KMS-11 (cell line): ENCODE measurements at regions not wholly inside any gene's neighbourhood (a gene's known extent, or its start where the extent isn't known, plus 50 kb on each side); places are given as distances from the start of the nearest gene placed in this dataset.

Source experiments
- H2AFZ ChIP-seq: fragments of 200-600 bp; sonication (generic); 2 replicates; pipeline ENCODE4 v1.6.1; 2016; ENCODE audit warnings: antibody characterized with exemption, mixed run types, low read depth
- H3K27ac ChIP-seq: fragments of 200-600 bp; sonication (generic); 2 replicates; pipeline ENCODE4 v1.6.1; 2016; ENCODE audit warnings: mild to moderate bottlenecking, mixed run types
- H3K27me3 ChIP-seq: fragments of 200-600 bp; sonication (generic); 2 replicates; pipeline ENCODE4 v1.6.1; 2017; ENCODE audit warnings: mild to moderate bottlenecking, low read depth, mixed run types, moderate library complexity; ENCODE audit not compliant: insufficient read depth
- H3K36me3 ChIP-seq: fragments of 200-600 bp; sonication (generic); 2 replicates; pipeline ENCODE4 v1.6.1; 2017; ENCODE audit warnings: mild to moderate bottlenecking, mixed run types; ENCODE audit not compliant: insufficient read depth
- H3K4me1 ChIP-seq: fragments of 200-600 bp; sonication (generic); 2 replicates; pipeline ENCODE4 v1.6.1; 2016; ENCODE audit warnings: mild to moderate bottlenecking, low read depth, mixed run types; ENCODE audit not compliant: poor library complexity, severe bottlenecking
- H3K4me2 ChIP-seq: fragments of 200-600 bp; sonication (generic); 2 replicates; pipeline ENCODE4 v1.7.0; 2016; ENCODE audit warnings: mild to moderate bottlenecking, mixed run types
- H3K4me3 ChIP-seq: fragments of 200-600 bp; sonication (generic); IDR thresholded peaks from 2 replicates; pipeline ENCODE4 v1.6.1; 2017; ENCODE audit warnings: low read depth, low read length, mixed read lengths; ENCODE audit not compliant: insufficient read depth
- H3K79me2 ChIP-seq: fragments of 200-600 bp; sonication (generic); 2 replicates; pipeline ENCODE4 v1.6.1; 2016; ENCODE audit warnings: low read depth, mixed run types; ENCODE audit not compliant: insufficient read depth
- H3K9ac ChIP-seq: fragments of 200-600 bp; sonication (generic); 2 replicates; pipeline ENCODE4 v1.6.1; 2016; ENCODE audit warnings: mild to moderate bottlenecking, mixed run types
- H4K20me1 ChIP-seq: fragments of 200-600 bp; sonication (generic); 2 replicates; pipeline ENCODE4 v1.6.1; 2016; ENCODE audit warnings: mild to moderate bottlenecking, mixed run types; ENCODE audit not compliant: insufficient read depth
- TF ChIP-seq, protein P1 (sequence below): fragments of 200-600 bp; sonication (generic); conservative IDR thresholded peaks from 2 replicates; pipeline ENCODE4 v1.6.1; 2017; ENCODE audit warnings: low read depth, mild to moderate bottlenecking, antibody characterized with exemption, low read length, moderate library complexity, mixed read lengths

DNA sequence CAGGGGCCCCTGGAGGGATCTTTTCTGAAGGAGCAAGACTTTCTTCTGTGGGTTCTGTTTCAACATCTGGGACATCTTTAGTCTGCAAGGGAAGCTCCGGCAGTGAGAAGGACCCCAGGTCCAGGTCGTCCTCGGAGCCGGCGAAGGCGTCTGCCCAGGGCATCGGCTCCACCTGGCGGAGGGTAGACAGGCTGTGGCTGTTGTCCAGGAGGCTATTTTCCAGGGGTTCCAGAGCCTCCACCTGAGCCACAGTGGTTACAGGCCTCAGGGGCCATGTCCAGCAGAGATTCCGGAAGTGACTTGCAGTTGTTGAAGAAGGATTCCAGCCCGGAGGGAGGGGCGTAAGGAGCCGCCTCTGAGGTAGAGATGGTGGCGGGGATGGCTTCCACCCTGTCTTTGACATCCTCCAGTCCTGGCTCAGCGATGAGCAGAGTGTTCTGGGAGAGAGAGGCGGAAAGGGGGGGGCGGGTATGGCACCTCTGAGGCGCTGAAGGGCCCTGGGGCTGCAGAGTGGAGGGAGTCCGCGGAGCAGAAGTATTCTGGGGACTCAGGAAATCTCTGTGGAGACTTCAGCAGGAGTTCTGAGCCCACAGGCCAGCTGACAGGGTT lies 891.3 kb upstream of the LRRTM1 start:
- H3K79me2 ChIP-seq: no peaks in the 10 kb centered on the region
- H3K4me1 ChIP-seq: no peaks in the 10 kb centered on the region
- H4K20me1 ChIP-seq: no peaks in the 10 kb centered on the region
- H2AFZ ChIP-seq: no peak overlapping the region
- no peaks in the 10 kb centered on the region for H3K36me3 ChIP-seq
- no peak overlapping the region for H3K4me2 ChIP-seq
- no peak overlapping the region for H3K27ac ChIP-seq
- TF ChIP-seq, protein P1, sequence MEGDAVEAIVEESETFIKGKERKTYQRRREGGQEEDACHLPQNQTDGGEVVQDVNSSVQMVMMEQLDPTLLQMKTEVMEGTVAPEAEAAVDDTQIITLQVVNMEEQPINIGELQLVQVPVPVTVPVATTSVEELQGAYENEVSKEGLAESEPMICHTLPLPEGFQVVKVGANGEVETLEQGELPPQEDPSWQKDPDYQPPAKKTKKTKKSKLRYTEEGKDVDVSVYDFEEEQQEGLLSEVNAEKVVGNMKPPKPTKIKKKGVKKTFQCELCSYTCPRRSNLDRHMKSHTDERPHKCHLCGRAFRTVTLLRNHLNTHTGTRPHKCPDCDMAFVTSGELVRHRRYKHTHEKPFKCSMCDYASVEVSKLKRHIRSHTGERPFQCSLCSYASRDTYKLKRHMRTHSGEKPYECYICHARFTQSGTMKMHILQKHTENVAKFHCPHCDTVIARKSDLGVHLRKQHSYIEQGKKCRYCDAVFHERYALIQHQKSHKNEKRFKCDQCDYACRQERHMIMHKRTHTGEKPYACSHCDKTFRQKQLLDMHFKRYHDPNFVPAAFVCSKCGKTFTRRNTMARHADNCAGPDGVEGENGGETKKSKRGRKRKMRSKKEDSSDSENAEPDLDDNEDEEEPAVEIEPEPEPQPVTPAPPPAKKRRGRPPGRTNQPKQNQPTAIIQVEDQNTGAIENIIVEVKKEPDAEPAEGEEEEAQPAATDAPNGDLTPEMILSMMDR: no peak
- H3K9ac ChIP-seq: no peak overlapping the region
- no peaks in the 10 kb centered on the region for H3K27me3 ChIP-seq
- no peak overlapping the region for H3K4me3 ChIP-seq

DNA sequence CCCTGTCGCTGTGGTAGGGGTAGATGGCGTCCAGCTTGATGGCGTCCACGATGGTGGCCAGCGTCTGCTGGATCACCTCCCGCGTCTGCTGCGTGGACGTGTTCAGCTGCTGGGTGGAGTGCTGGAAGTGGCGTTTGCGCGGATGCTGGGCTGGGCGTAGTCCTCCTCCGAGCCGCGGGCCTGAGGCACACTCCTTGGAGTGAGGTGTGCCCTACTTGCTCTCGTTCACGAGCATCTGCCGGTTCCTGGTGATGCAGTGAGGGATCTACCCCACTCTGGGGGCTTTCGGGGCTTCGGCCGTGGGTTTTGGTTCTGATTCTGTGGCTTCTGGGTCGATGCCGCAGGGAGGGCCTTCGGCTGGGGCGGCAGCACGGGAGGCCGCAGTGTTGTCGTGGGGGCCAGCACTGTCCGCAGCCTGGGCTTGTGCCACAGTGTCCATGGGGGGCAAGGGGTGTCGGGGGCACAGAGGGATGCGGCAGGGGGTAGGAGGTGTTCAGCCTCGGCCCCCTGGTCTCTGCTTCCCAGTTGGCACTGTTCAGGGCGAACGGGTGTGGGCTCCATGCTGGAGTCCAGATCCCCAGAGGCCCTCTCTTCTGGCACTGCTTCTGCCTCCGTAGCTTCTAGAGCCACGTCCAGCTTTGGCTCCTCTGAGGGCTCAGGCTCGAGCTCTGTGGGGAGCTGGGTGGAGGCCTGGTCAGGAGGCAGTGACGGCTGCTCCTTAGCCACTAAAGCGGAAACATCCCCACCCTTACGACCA lies 890.6 kb upstream of the LRRTM1 start:
- Histone ChIP-seq H2AFZ (no peak overlapping the region), H4K20me1 (no peaks in the 10 kb centered on the region), H3K36me3 (no peaks in the 10 kb centered on the region), H3K4me2 (no peak overlapping the region), H3K27me3 (no peaks in the 10 kb centered on the region), H3K4me3 (no peak overlapping the region), H3K4me1 (no peaks in the 10 kb centered on the region), H3K9ac (no peak overlapping the region), H3K79me2 (no peaks in the 10 kb centered on the region), H3K27ac (no peak overlapping the region)
- TF ChIP-seq, protein P1: no peak

DNA sequence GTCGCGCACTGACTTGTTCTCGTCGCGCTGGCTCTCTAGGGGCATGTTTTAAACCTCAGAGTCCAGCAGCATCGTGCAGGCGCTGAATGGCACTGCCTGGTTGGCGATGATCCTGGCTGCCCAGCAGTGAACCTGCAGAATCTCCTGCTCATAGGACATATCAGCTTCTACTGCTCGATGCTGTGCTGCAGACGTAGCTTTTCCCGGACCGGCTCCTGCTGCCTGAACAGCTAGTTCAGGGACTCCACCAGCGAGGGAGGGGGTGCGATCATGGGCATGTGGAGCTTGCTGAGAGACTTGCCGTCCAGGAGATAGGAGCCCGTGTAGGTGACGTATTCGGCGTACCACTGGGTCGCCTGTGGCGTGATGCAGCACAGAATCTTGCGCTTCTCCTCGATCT lies 890.0 kb upstream of the LRRTM1 start:
- no peak overlapping the region for H3K9ac ChIP-seq
- no peak overlapping the region for H3K27ac ChIP-seq
- no peaks in the 10 kb centered on the region for H3K4me1 ChIP-seq
- TF ChIP-seq, protein P1: no peak
- no peak overlapping the region for H3K4me3 ChIP-seq
- H3K27me3 ChIP-seq: no peaks in the 10 kb centered on the region
- no peak overlapping the region for H2AFZ ChIP-seq
- H4K20me1 ChIP-seq: no peaks in the 10 kb centered on the region
- H3K36me3 ChIP-seq: no peaks in the 10 kb centered on the region
- no peak overlapping the region for H3K4me2 ChIP-seq
- H3K79me2 ChIP-seq: no peaks in the 10 kb centered on the region

DNA sequence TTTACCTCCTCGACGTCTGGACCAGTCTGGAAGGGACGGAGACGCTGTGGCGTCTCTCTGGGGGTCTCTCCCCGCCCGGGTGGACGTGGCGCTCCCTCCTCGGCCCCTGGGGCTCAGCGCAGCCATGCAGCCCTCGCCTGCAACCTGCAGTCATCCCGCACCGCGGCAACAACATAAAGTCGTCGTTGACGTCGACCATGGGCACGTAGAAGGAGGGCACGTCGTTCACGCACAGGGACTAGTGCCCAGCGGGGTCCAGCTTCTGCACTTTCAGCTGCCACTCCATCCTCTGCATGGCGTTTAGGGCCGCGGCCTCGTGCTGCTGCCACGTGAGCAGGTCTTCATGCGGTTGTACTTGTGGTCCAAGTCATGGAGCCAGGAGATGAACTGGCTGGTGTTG lies 889.6 kb upstream of the LRRTM1 start:
- Histone ChIP-seq H3K4me1 (no peaks in the 10 kb centered on the region), H3K36me3 (no peaks in the 10 kb centered on the region), H3K27me3 (no peaks in the 10 kb centered on the region), H3K9ac (no peak overlapping the region), H3K4me3 (no peak overlapping the region), H3K79me2 (no peaks in the 10 kb centered on the region), H3K4me2 (no peak overlapping the region), H3K27ac (no peak overlapping the region), H4K20me1 (no peaks in the 10 kb centered on the region), H2AFZ (no peak overlapping the region)
- TF ChIP-seq, protein P1: no peak
